GM23248 (cell line): ENCODE measurements at regions not wholly inside any gene's neighbourhood (a gene's known extent, or its start where the extent isn't known, plus 50 kb on each side); places are given as distances from the start of the nearest gene placed in this dataset.

Experiments
- EZH2 ChIP-seq: fragments of 200-600 bp; sonication (generic); IDR thresholded peaks from 2 replicates; pipeline ENCODE4 v1.6.1; 2018; ENCODE audit warnings: antibody characterized with exemption, mild to moderate bottlenecking; ENCODE audit not compliant: insufficient read depth, poor library complexity, severe bottlenecking
- EZH2phosphoT487 ChIP-seq: fragments of 200-600 bp; sonication (generic); IDR thresholded peaks from 2 replicates; pipeline ENCODE4 v1.6.1; 2018; ENCODE audit warnings: antibody characterized with exemption, moderate library complexity, mild to moderate bottlenecking, low read depth; ENCODE audit not compliant: insufficient read depth

- TF ChIP-seq EZH2 (no peak), EZH2phosphoT487 (no peak)
These were observed 150.3 kb upstream of the TECRL start for GRCh38 chr4:64559571-64559970.
